HT1080 (cell line): ENCODE measurements at regions not wholly inside any gene's neighbourhood (a gene's known extent, or its start where the extent isn't known, plus 50 kb on each side); places are given as distances from the start of the nearest gene placed in this dataset.
A peak's percentile ranks its signal among the peaks of the same experiment; 100 is the strongest.
"Not testable (repeated sequence)": the region's sequence is repeated elsewhere in the genome, so short reads cannot be mapped to it uniquely, and the experiment has no call there.

Source experiments
- DNase-seq: peaks from one replicate; pipeline ENCODE4 v3.0.0-alpha.2; 2015; ENCODE audit warnings: low read depth

- DNase-seq, result peak; percentile 84
These were observed 197.2 kb downstream of the GRXCR1 start for GRCh38 chr4:43089730-43090129.

GRCh38 chr4:43103048-43103447 lies 210.5 kb downstream of the GRXCR1 start:
- DNase-seq, result no peak

GRCh38 chr4:43112139-43112538 lies 219.6 kb downstream of the GRXCR1 start:
- no peak for DNase-seq

DNA sequence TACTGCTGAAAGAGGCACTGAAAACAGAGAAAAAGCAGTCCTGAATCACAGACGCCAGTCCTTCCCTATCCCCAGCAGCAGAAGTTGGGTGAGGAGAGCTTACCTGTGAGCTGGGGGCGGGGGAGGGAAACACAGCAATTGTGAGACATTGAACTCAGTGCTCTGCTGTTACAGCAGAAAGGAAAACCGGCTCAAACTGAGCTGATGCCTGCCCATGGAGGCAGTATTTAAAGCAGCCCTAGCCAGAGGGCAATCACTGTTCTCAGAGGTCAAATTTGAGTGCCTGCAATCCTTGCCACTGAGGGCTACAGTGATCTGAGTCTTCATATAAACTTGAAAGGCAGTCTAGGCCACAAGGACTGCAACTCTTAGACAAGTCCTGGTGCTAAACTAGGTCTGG lies 220.7 kb downstream of the GRXCR1 start:
- no peak for DNase-seq

DNA sequence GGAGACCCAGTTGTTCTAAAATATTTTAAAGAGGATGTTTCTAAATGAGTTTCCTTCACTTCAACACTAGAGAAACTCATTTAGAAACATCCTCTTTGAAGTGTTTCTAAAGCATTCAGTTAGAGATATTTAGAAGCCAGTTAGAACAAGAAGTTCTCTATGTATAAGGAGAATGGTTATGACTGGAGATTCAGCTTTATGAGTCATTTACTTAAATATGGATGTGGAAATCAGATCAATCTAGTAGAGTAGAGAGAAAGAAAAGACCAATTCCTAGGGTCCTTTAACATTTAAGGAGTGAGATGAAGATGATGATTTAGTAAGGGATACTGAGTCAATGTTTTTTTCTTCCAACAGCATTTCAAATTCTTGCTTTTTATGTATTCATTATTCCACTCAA lies 234.1 kb downstream of the GRXCR1 start:
- no peak for DNase-seq

- no peak for DNase-seq
These were observed 237.9 kb downstream of the GRXCR1 start for GRCh38 chr4:43130228-43131021.

- DNase-seq, result peak; percentile 69
These were observed 239.6 kb downstream of the GRXCR1 start for GRCh38 chr4:43132010-43132582.

DNA sequence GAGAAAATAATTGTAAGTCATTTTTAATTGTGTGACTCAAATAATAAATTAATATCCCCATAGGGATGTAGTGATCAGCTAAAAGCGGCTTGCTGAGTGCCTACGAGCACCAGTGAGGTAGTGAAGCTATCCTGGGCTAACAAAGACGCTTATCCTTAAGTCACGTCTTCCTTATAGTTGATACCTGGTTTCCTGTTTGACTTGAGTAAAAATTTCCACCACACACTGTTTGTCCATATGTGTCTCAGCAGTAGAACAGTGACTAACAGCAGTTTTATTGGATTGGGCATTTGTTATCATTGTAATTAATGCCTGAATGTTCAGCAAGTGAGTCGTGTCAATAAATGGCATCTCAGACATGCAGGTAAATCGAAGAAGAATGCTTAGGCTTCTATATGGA lies 241.1 kb downstream of the GRXCR1 start:
- peak; percentile 3 for DNase-seq

DNA sequence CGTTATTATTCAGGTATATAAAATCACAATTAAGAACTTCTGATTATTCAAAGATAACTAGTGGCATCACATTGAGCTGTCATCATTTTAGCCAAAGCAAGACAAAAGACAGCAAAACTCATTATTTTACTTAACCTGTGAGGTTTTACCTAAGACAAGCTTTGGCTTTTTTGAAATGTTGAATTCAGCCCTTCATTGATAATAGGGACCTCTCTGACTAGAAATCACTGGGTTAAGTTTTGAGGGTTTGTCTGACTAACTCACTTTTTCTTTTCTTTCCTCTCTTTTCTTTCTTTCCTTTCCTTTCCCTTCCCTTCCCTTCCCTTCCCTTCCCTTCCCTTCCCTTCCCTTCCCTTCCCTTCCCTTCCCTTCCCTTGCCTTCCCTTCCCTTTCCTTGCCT lies 244.2 kb downstream of the GRXCR1 start:
- no peak for DNase-seq

- no peak for DNase-seq
These were observed 253.7 kb downstream of the GRXCR1 start for GRCh38 chr4:43146198-43146597.

DNA sequence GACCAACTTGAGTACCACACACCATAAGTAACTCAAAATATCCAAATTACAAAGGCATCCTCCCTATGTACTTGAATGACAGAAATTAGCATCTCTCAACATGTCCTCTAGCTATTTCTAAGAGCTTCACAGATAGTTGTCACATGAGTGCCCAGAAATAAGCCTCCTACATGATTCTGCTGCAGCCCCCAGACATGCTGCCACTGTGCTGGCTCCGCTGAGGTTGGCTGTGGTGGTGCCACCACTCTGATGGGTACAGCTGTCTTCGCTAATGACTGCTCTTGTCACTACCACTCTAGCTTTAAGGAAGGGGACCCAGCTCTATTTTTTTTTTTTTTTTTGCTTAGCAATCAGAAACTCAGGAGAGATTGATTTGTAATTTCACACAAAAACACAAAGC lies 256.0 kb downstream of the GRXCR1 start:
- no peak for DNase-seq

- peak; percentile 3 for DNase-seq
These were observed 270.7 kb downstream of the GRXCR1 start for GRCh38 chr4:43163101-43163792.

DNA sequence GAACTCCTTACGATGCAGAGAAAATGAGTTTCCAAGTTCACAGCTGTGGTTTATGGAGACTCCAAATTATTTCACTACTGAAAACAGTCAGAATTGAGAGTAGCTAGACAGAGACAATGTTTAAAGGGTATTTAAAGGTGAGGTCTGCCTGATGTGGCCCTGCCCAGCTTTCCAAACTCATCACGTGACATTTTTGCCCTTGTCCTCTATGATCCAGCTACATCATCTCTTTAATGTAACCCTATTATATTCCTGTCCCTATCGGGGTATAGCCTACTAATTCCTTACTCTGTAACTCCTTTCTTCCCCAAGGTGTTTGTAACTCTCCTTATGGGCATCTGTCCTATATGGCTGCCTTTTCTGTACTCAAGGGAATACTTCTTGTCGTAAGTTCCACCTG lies 297.2 kb downstream of the GRXCR1 start:
- no peak for DNase-seq

- not testable (repeated sequence) for DNase-seq
These were observed 320.1 kb downstream of the GRXCR1 start for GRCh38 chr4:43212576-43212975.

DNA sequence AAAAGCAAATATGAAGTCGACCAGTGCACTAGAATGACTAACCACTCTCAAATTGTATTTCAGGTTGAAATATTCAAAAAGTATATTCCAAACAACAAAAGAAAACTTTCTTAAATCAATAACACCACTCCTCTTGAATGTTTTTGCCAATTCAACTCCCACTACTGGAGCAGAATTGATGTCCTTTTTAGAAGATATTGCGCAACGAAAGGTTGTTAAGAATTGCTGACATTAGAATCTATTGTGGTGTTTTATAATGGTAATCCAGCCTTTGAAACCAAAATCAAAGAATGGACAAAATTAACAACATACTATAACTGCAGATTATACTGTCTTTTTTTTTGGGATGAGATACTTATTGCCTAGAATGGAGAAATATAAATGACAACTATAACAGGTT lies 331.3 kb downstream of the GRXCR1 start:
- no peak for DNase-seq

DNA sequence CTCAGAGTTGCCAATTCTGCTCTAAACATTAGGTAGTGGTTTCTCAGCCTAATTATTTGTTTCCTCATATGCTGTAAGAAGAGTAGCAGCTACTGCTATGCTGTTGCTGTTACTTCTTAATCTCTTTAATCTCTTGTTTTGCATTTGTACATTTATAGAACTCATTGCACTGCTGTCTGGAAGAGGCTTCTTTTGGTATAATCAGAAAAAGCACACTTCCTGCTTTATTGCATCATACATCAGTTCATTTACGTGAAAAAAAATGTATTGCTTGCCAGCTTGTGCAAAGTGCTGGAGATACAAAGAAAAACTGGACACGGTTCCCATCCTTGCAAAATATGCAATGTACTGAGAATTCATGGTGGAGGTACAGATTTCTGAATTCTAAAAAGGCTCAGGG lies 332.0 kb downstream of the GRXCR1 start:
- DNase-seq, result no peak

DNA sequence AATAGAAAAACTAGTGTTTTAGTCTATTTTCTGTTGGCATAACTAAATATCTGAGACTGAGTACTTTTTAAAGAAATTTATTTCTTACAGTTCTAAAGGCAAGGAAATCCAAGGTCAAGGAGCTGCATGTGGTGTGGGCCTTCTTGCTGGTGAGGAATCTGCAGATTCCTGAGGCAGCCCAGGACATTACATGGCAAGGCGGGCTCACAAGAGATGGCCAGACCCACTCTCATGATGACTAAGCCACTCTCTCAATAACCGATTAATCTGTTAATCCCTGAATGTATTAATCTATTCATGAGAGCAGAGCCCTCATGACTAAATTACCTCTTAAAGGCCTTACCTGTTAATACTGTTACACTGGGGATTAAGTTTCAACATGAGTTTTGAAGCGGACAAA lies 340.8 kb downstream of the GRXCR1 start:
- no peak for DNase-seq

DNA sequence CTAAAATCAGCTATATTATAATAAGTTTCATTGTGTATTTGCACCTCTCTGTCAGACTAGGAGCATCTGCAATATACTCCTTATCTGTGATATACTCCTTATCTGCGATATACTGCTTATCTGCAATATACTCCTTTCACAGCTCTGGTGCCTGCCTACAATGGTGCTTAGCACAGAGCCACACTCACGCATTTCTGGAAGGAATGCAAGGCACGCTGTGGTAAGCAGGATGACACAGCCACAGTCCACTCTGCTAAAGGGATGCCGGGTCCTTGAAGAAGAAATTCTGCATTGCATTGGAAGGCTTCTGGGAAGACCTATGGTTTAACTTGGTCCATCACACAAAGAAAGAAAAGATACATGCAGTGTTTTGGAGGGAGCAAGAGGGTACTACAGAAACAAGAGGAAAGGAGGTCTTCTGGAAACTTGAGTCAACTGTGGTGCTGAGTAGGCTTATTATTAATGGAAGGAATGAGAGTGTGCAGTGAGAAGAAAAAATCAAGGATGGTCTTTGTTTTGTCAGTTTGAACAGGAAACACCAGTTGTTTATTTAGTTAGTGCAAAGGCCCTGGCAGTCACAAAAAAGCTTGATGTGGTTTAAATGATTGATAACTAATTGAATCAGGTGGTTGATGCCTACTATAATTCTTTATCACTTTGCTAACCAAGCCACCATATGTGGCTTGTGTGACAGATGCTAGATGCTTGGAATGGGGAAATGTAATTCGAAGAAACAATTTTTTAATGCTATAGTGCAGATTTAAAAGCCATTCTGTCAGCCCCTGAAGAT lies 342.3 kb downstream of the GRXCR1 start:
- DNase-seq, result peak; percentile 34

GRCh38 chr4:43238008-43238407 lies 345.5 kb downstream of the GRXCR1 start:
- no peak for DNase-seq

DNA sequence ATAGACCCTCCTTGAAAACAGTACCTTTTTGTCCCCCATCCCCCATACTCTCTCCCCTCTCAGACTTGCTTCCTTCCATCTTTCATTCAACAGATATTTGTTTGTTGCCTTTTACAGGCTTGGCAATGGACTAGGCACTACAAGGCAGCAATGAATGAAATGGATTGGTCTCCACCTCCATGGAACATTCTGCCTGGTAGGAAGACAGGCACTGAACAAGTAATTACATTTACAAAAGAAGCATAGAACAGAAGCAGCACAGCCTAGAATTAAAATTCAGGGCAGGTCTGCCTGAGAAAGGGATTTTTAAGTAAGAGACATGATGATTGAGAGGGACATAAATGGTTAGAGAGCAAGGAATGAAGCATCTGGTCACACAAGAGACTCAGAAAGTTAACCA lies 346.1 kb downstream of the GRXCR1 start:
- no peak for DNase-seq

DNA sequence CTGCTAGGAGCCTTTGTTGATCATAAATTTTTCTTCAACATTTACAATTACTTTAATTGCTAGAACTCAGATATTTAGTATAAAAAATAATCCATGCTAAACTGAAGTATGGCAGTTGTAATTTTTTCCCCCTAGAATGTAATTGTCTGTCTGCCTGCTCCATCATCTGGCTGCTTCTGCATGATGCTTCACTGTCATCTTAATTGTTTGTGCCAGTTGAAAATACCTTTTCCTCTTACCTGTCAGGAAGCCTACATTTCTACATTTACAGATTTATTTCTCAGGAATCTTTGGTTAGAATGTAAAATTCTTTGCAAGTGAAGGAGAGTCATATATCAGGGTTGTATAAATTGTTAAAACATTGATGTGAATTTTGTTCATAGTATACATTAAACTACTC lies 348.6 kb downstream of the GRXCR1 start:
- no peak for DNase-seq

- DNase-seq, result peak; percentile 1
These were observed 350.1 kb downstream of the GRXCR1 start for GRCh38 chr4:43242606-43243005.
